Sigmoid colon (tissue), 6 donors: ENCODE measurements at regions not wholly inside any gene's neighbourhood (a gene's known extent, or its start where the extent isn't known, plus 50 kb on each side); places are given as distances from the start of the nearest gene placed in this dataset.

Experiments
- DNase-seq: peaks from one replicate; pipeline ENCODE4 v3.0.0-alpha.2; 2019
- H3K27ac ChIP-seq, 4 donors: fragments of 200-600 bp; sonication (generic); one replicate each; pipeline ENCODE4 v1.5.1; 2016 to 2019; ENCODE audit warnings: mild to moderate bottlenecking in 1 of 4
- H3K27me3 ChIP-seq, 3 donors: fragments of 200-600 bp; sonication (generic); one replicate each; pipeline ENCODE4 v1.5.1; 2019; ENCODE audit warnings: mild to moderate bottlenecking in 1 of 3
- H3K36me3 ChIP-seq, 4 donors: fragments of 200-600 bp; sonication (generic); one replicate each; pipeline ENCODE4 v1.5.1; 2016 to 2019
- H3K4me1 ChIP-seq, 4 donors: fragments of 200-600 bp; sonication (generic); one replicate each; pipeline ENCODE4 v1.5.1; 2017 to 2019
- H3K4me3 ChIP-seq, 4 donors: fragments of 200-600 bp; sonication (generic); one replicate each; pipeline ENCODE4 v1.5.1; 2017 to 2019; ENCODE audit warnings: mild to moderate bottlenecking in 2 of 4, moderate library complexity in 1 of 4
- H3K9me3 ChIP-seq, 4 donors: fragments of 200-600 bp in 3 of 4; sonication (generic) in 3 of 4; one replicate each; pipeline versions ENCODE4 v1.5.1 to v1.6.1; 2013 to 2019
- EP300 ChIP-seq, 4 donors: sonication (generic); formaldehyde crosslinking; IDR thresholded peaks; one replicate each; pipeline ENCODE4 v1.6.1; 2017; ENCODE audit warnings: antibody characterized with exemption in 4 of 4
- POLR2A ChIP-seq, 2 donors: fragments of 450-650 bp; IDR thresholded peaks; one replicate each; pipeline ENCODE4 v1.6.1; 2016; ENCODE audit warnings: antibody characterized with exemption in 2 of 2, mild to moderate bottlenecking in 2 of 2, moderate library complexity in 2 of 2
- POLR2AphosphoS5 ChIP-seq, 4 donors: sonication (generic); formaldehyde crosslinking; IDR thresholded peaks; one replicate each; pipeline ENCODE4 v1.6.1; 2017; ENCODE audit warnings: antibody characterized with exemption in 4 of 4
- WGBS, 2 donors: extraction: QIAGEN DNeasy Blood & Tissue Kit; methylation state at CpG; one replicate each; pipeline ENCODE4 v1.1.7; 2013; 5-methylcytosine and 5-hydroxymethylcytosine counted together
- intact Hi-C: fragments of 100-400 bp; cut with DNase I; formaldehyde crosslinking; loops from one replicate; pipeline ENCODE4 v1.15.1; 2023
- TF ChIP-seq, protein P1 (sequence below), 4 experiments: fragments of 450-650 bp in 3 of 4; fragments of 200-600 bp in 1 of 4; IDR thresholded peaks; one replicate each; pipeline ENCODE4 v1.5.1; 2016 to 2019; ENCODE audit warnings: antibody characterized with exemption in 4 of 4, mild to moderate bottlenecking in 3 of 4, moderate library complexity in 2 of 4
- donor health status: healthy with polysubstance abuse.
- donor health status: healthy.

- Histone ChIP-seq H3K36me3 (no peaks in the 10 kb centered on the region), H3K27me3 (no peaks in the 10 kb centered on the region), H3K4me1 (no peaks in the 10 kb centered on the region), H3K9me3 (no peaks in the 10 kb centered on the region), H3K4me3 (no peak overlapping the region), H3K27ac (no peak overlapping the region)
- no peak for DNase-seq
- intact Hi-C loops = loop anchor here (5.0 kb wide), 1 partner anchor 351 kb away; no protein-coding TSS in a partner anchor
- WGBS, 2 donors = 5 to 11% methylated on average over 7 of the region's 7 CpGs
- TF ChIP-seq POLR2AphosphoS5 (IDR thresholded peaks at IDR 0.05) (no peak), EP300 (IDR thresholded peaks at IDR 0.05) (no peak)
- TF ChIP-seq, protein P1, sequence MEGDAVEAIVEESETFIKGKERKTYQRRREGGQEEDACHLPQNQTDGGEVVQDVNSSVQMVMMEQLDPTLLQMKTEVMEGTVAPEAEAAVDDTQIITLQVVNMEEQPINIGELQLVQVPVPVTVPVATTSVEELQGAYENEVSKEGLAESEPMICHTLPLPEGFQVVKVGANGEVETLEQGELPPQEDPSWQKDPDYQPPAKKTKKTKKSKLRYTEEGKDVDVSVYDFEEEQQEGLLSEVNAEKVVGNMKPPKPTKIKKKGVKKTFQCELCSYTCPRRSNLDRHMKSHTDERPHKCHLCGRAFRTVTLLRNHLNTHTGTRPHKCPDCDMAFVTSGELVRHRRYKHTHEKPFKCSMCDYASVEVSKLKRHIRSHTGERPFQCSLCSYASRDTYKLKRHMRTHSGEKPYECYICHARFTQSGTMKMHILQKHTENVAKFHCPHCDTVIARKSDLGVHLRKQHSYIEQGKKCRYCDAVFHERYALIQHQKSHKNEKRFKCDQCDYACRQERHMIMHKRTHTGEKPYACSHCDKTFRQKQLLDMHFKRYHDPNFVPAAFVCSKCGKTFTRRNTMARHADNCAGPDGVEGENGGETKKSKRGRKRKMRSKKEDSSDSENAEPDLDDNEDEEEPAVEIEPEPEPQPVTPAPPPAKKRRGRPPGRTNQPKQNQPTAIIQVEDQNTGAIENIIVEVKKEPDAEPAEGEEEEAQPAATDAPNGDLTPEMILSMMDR (IDR thresholded peaks at IDR 0.05) = peak in 3 of 4 experiments; percentile 20 to 37 (median 36)
These were observed 153.9 kb downstream of the KDR start for GRCh38 chr4:54971474-54971950.

DNA sequence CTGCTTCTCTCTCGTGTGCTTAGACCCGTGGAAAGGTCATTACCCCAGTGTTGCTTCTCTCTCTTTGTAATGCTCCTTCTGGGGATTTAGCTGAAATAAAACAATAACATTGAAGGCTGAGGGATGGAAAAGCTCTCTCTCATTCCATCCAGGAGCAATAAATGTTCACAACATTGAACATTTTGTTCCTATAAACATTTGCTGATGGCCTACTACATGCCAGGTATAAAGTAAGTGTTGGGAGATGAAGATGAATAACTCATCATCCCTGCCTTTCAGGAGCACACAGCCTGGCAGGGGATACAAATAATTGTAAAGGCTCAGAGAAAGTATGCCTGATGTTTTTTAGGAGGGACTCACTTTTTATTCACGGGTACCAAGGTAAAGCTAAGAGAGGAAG lies 158.1 kb downstream of the KDR start:
- Histone ChIP-seq H3K4me3 (no peak overlapping the region), H3K27me3 (no peaks in the 10 kb centered on the region), H3K27ac (peak overlapping the region in 1 of 4 donors; percentile 76), H3K36me3 (no peaks in the 10 kb centered on the region), H3K4me1 (no peaks in the 10 kb centered on the region), H3K9me3 (no peaks in the 10 kb centered on the region)
- no peak for DNase-seq
- WGBS, 2 donors = 47 to 68% methylated on average over 3 of the region's 3 CpGs
- TF ChIP-seq POLR2AphosphoS5 (IDR thresholded peaks at IDR 0.05) (no peak), POLR2A (IDR thresholded peaks at IDR 0.05) (no peak), EP300 (IDR thresholded peaks at IDR 0.05) (no peak)
- TF ChIP-seq, protein P1 (IDR thresholded peaks at IDR 0.05) = no peak
- intact Hi-C loops = no loop called here

- H3K27ac ChIP-seq = no peak overlapping the region
- 3 to 8% methylated on average over 1 of the region's 1 CpG for WGBS, 2 donors
- no peak overlapping the region for H3K4me3 ChIP-seq
- intact Hi-C loops = no loop called here
- TF ChIP-seq POLR2A (IDR thresholded peaks at IDR 0.05) = no peak
- TF ChIP-seq EP300 (IDR thresholded peaks at IDR 0.05) = no peak
- TF ChIP-seq, protein P1 (IDR thresholded peaks at IDR 0.05) = peak in 3 of 4 experiments; percentile 16 to 26 (median 19)
- no peak for TF ChIP-seq POLR2AphosphoS5 (IDR thresholded peaks at IDR 0.05)
- no peaks in the 10 kb centered on the region for H3K27me3 ChIP-seq
- no peaks in the 10 kb centered on the region for H3K4me1 ChIP-seq
- no peak for DNase-seq
- no peaks in the 10 kb centered on the region for H3K9me3 ChIP-seq
- no peaks in the 10 kb centered on the region for H3K36me3 ChIP-seq
These were observed 163.9 kb downstream of the KDR start for GRCh38 chr4:54961357-54961975.

DNA sequence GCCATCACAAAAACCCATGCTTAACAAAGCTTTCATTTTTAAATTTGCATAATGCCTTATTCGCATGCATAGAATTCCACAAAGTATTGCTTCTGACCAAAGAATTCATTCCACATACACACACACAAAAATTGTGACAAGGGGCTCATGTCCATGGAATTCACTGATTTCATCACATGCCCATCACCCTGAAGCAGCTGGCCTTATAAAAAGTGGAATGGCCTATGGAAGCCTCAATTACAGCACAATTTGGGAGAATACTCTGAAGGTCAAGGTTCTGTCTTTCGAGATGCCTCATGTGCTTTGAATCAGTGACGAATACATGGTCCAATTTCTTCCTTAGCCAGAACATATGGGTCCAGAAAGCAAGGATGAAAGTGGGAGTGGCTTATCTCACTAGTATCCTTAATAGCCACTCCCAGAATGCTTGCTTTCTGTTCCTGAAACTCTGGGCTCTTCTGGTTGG lies 165.7 kb downstream of the KDR start:
- H3K27ac ChIP-seq = no peak overlapping the region
- DNase-seq = no peak
- 78 to 87% methylated on average over 3 of the region's 3 CpGs for WGBS, 2 donors
- TF ChIP-seq EP300 (IDR thresholded peaks at IDR 0.05) (no peak), POLR2A (IDR thresholded peaks at IDR 0.05) (no peak), POLR2AphosphoS5 (IDR thresholded peaks at IDR 0.05) (no peak)
- TF ChIP-seq, protein P1 (IDR thresholded peaks at IDR 0.05) = no peak
- H3K36me3 ChIP-seq = no peaks in the 10 kb centered on the region
- no peaks in the 10 kb centered on the region for H3K9me3 ChIP-seq
- intact Hi-C loops = no loop called here
- H3K27me3 ChIP-seq = no peaks in the 10 kb centered on the region
- no peaks in the 10 kb centered on the region for H3K4me1 ChIP-seq
- no peak overlapping the region for H3K4me3 ChIP-seq

DNA sequence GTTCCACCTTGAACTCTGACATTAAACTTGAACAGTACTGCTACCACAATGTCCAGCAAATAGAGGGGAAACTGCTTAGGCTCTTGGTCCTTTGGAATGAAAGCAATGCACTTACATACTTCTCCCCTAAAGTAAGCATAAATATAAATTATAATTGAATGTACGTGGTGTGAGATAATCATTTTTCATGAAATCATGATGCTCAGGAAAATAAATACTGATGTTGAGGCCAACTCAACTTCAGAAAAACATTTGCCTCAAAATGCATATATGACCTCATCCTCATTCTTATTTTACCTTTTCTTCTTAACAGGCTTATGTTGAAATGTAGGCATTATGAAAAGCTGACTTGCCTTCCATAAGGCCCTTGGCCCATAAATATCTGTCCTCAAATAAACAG lies 166.3 kb downstream of the KDR start:
- WGBS, 2 donors = 89 to 91% methylated on average over 1 of the region's 1 CpG
- H3K4me3 ChIP-seq = no peak overlapping the region
- DNase-seq = no peak
- H3K36me3 ChIP-seq = no peaks in the 10 kb centered on the region
- TF ChIP-seq, protein P1 (IDR thresholded peaks at IDR 0.05) = no peak
- TF ChIP-seq EP300 (IDR thresholded peaks at IDR 0.05) (no peak), POLR2A (IDR thresholded peaks at IDR 0.05) (no peak), POLR2AphosphoS5 (IDR thresholded peaks at IDR 0.05) (no peak)
- H3K27ac ChIP-seq = no peak overlapping the region
- no peaks in the 10 kb centered on the region for H3K9me3 ChIP-seq
- no peaks in the 10 kb centered on the region for H3K4me1 ChIP-seq
- intact Hi-C loops = no loop called here
- no peaks in the 10 kb centered on the region for H3K27me3 ChIP-seq
